A673 (cell line): ENCODE measurements at regions not wholly inside any gene's neighbourhood (a gene's known extent, or its start where the extent isn't known, plus 50 kb on each side); places are given as distances from the start of the nearest gene placed in this dataset.
"Not testable (repeated sequence)": the region's sequence is repeated elsewhere in the genome, so short reads cannot be mapped to it uniquely, and the experiment has no call there.

Experiments
- CTCF ChIP-seq: fragments of 300-800, 200-600 bp; sonication (generic); conservative IDR thresholded peaks from 2 replicates; pipeline ENCODE4 v1.5.1; 2017; ENCODE audit warnings: low read depth, mild to moderate bottlenecking, antibody characterized with exemption, low read length, moderate library complexity, mixed read lengths
- EZH2 ChIP-seq: fragments of 200-600 bp; sonication (generic); IDR thresholded peaks from 2 replicates; pipeline ENCODE4 v1.6.1; 2017; ENCODE audit warnings: borderline replicate concordance, low read depth, mild to moderate bottlenecking, mixed read lengths, antibody characterized with exemption, low read length; ENCODE audit not compliant: poor library complexity, severe bottlenecking

- TF ChIP-seq CTCF, EZH2: not testable (repeated sequence)
These were observed 112.4 kb downstream of the NPY start for GRCh38 chr7:24396387-24396786.
